ENCODE measurements at regions not wholly inside any gene's neighbourhood (a gene's known extent, or its start where the extent isn't known, plus 50 kb on each side); places are given as distances from the start of the nearest gene placed in this dataset.

- H3K27me3 ChIP-seq (ENCODE audit: control insufficient read depth, insufficient read depth, low read length) = no peaks in the 10 kb centered on the region
- H3K36me3 ChIP-seq (ENCODE audit: control insufficient read depth, insufficient read depth, low read length) = no peaks in the 10 kb centered on the region
- no peak overlapping the region for H3K27ac ChIP-seq (ENCODE audit: low read depth, low read length)
- no peak overlapping the region for H3K9ac ChIP-seq (ENCODE audit: low read length)
- H3K4me3 ChIP-seq (ENCODE audit: low read length) = no peak overlapping the region
- peaks cover 5% of the 10 kb centered on the region for H3K4me1 ChIP-seq (ENCODE audit: control insufficient read depth, insufficient read depth, low read length)
Measured at GRCh38 chr7:128171-129080, 63.9 kb upstream of the FAM20C start.

- H3K27ac ChIP-seq (ENCODE audit: low read depth, low read length) = peak overlapping the region; percentile 65
Measured at GRCh38 chr7:129366-130221, 62.8 kb upstream of the FAM20C start.

GRCh38 chr7:130222-130572 lies 62.2 kb upstream of the FAM20C start:
- Histone ChIP-seq H3K4me3 (ENCODE audit: low read length) (peak overlapping the region; percentile 14), H3K36me3 (ENCODE audit: control insufficient read depth, insufficient read depth, low read length) (no peaks in the 10 kb centered on the region), H3K4me1 (ENCODE audit: control insufficient read depth, insufficient read depth, low read length) (peaks cover 5% of the 10 kb centered on the region), H3K27me3 (ENCODE audit: control insufficient read depth, insufficient read depth, low read length) (no peaks in the 10 kb centered on the region), H3K9ac (ENCODE audit: low read length) (no peak overlapping the region), H3K27ac (ENCODE audit: low read depth, low read length) (peak overlapping the region; percentile 65)

More at GRCh38 chr7:129366-130221, 62.8 kb upstream of the FAM20C start:
- Histone ChIP-seq H3K4me3 (ENCODE audit: low read length) (peak overlapping the region; percentile 14), H3K9ac (ENCODE audit: low read length) (no peak overlapping the region), H3K36me3 (ENCODE audit: control insufficient read depth, insufficient read depth, low read length) (no peaks in the 10 kb centered on the region), H3K27me3 (ENCODE audit: control insufficient read depth, insufficient read depth, low read length) (no peaks in the 10 kb centered on the region), H3K4me1 (ENCODE audit: control insufficient read depth, insufficient read depth, low read length) (peaks cover 5% of the 10 kb centered on the region)

GRCh38 chr7:130875-131780 lies 61.2 kb upstream of the FAM20C start:
- H3K36me3 ChIP-seq (ENCODE audit: control insufficient read depth, insufficient read depth, low read length) = no peaks in the 10 kb centered on the region
- H3K9ac ChIP-seq (ENCODE audit: low read length) = no peak overlapping the region
- H3K4me3 ChIP-seq (ENCODE audit: low read length) = no peak overlapping the region
- H3K27ac ChIP-seq (ENCODE audit: low read depth, low read length) = no peak overlapping the region
- peaks cover 5% of the 10 kb centered on the region for H3K4me1 ChIP-seq (ENCODE audit: control insufficient read depth, insufficient read depth, low read length)
- no peaks in the 10 kb centered on the region for H3K27me3 ChIP-seq (ENCODE audit: control insufficient read depth, insufficient read depth, low read length)

GRCh38 chr7:131781-132482 lies 60.4 kb upstream of the FAM20C start:
- Histone ChIP-seq H3K4me1 (ENCODE audit: control insufficient read depth, insufficient read depth, low read length) (peaks cover 5% of the 10 kb centered on the region), H3K9ac (ENCODE audit: low read length) (no peak overlapping the region), H3K27ac (ENCODE audit: low read depth, low read length) (no peak overlapping the region)

GRCh38 chr7:132899-133298 lies 59.5 kb upstream of the FAM20C start:
- Histone ChIP-seq H3K4me1 (ENCODE audit: control insufficient read depth, insufficient read depth, low read length) (peaks cover 5% of the 10 kb centered on the region), H3K4me3 (ENCODE audit: low read length) (no peak overlapping the region), H3K9ac (ENCODE audit: low read length) (no peak overlapping the region), H3K27ac (ENCODE audit: low read depth, low read length) (no peak overlapping the region), H3K27me3 (ENCODE audit: control insufficient read depth, insufficient read depth, low read length) (no peaks in the 10 kb centered on the region), H3K36me3 (ENCODE audit: control insufficient read depth, insufficient read depth, low read length) (no peaks in the 10 kb centered on the region)

More at GRCh38 chr7:131781-132482, 60.4 kb upstream of the FAM20C start:
- H3K4me3 ChIP-seq (ENCODE audit: low read length) = no peak overlapping the region
- no peaks in the 10 kb centered on the region for H3K27me3 ChIP-seq (ENCODE audit: control insufficient read depth, insufficient read depth, low read length)
- no peaks in the 10 kb centered on the region for H3K36me3 ChIP-seq (ENCODE audit: control insufficient read depth, insufficient read depth, low read length)

- no peaks in the 10 kb centered on the region for H3K27me3 ChIP-seq (ENCODE audit: control insufficient read depth, insufficient read depth, low read length)
- no peak overlapping the region for H3K4me3 ChIP-seq (ENCODE audit: low read length)
- H3K27ac ChIP-seq (ENCODE audit: low read depth, low read length) = no peak overlapping the region
- no peaks in the 10 kb centered on the region for H3K36me3 ChIP-seq (ENCODE audit: control insufficient read depth, insufficient read depth, low read length)
- peaks cover 5% of the 10 kb centered on the region for H3K4me1 ChIP-seq (ENCODE audit: control insufficient read depth, insufficient read depth, low read length)
- no peak overlapping the region for H3K9ac ChIP-seq (ENCODE audit: low read length)
Measured at GRCh38 chr7:133470-133869, 58.9 kb upstream of the FAM20C start.

GRCh38 chr7:134029-134428 lies 58.3 kb upstream of the FAM20C start:
- no peaks in the 10 kb centered on the region for H3K27me3 ChIP-seq (ENCODE audit: control insufficient read depth, insufficient read depth, low read length)
- H3K36me3 ChIP-seq (ENCODE audit: control insufficient read depth, insufficient read depth, low read length) = no peaks in the 10 kb centered on the region
- H3K27ac ChIP-seq (ENCODE audit: low read depth, low read length) = no peak overlapping the region
- no peak overlapping the region for H3K9ac ChIP-seq (ENCODE audit: low read length)
- peaks cover 5% of the 10 kb centered on the region for H3K4me1 ChIP-seq (ENCODE audit: control insufficient read depth, insufficient read depth, low read length)
- no peak overlapping the region for H3K4me3 ChIP-seq (ENCODE audit: low read length)

GRCh38 chr7:134561-135256 lies 57.7 kb upstream of the FAM20C start:
- H3K9ac ChIP-seq (ENCODE audit: low read length) = no peak overlapping the region
- no peaks in the 10 kb centered on the region for H3K36me3 ChIP-seq (ENCODE audit: control insufficient read depth, insufficient read depth, low read length)
- no peak overlapping the region for H3K4me3 ChIP-seq (ENCODE audit: low read length)
- H3K4me1 ChIP-seq (ENCODE audit: control insufficient read depth, insufficient read depth, low read length) = peaks cover 5% of the 10 kb centered on the region
- H3K27me3 ChIP-seq (ENCODE audit: control insufficient read depth, insufficient read depth, low read length) = no peaks in the 10 kb centered on the region
- H3K27ac ChIP-seq (ENCODE audit: low read depth, low read length) = no peak overlapping the region

GRCh38 chr7:135257-135653 lies 57.1 kb upstream of the FAM20C start:
- H3K4me3 ChIP-seq (ENCODE audit: low read length) = no peak overlapping the region
- no peaks in the 10 kb centered on the region for H3K36me3 ChIP-seq (ENCODE audit: control insufficient read depth, insufficient read depth, low read length)
- H3K9ac ChIP-seq (ENCODE audit: low read length) = no peak overlapping the region
- H3K4me1 ChIP-seq (ENCODE audit: control insufficient read depth, insufficient read depth, low read length) = no peaks in the 10 kb centered on the region
- no peak overlapping the region for H3K27ac ChIP-seq (ENCODE audit: low read depth, low read length)
- no peaks in the 10 kb centered on the region for H3K27me3 ChIP-seq (ENCODE audit: control insufficient read depth, insufficient read depth, low read length)
